DND-41 (cell line): ENCODE measurements at regions not wholly inside any gene's neighbourhood (a gene's known extent, or its start where the extent isn't known, plus 50 kb on each side); places are given as distances from the start of the nearest gene placed in this dataset.

Source experiments
- ATAC-seq: fragments of 200-7000 bp; cut with Tn5 transposase; 3 replicates; pipeline ENCODE4 v1.9.1; 2021; ENCODE audit warnings: low read depth; ENCODE audit not compliant: insufficient read depth
- DNase-seq: peaks from one replicate; pipeline ENCODE4 v3.0.0-alpha.2; 2020
- H2AFZ ChIP-seq: 2 replicates; pipeline ENCODE4 v1.6.0; 2012; ENCODE audit warnings: low read depth, low read length
- H3K27ac ChIP-seq: 2 replicates; pipeline ENCODE4 v1.5.1; 2012; ENCODE audit warnings: low read length, inconsistent platforms
- H3K27me3 ChIP-seq: fragments of 200-600 bp; sonication (generic); 2 replicates; pipeline ENCODE4 v1.6.0; 2012; ENCODE audit warnings: low read length, mild to moderate bottlenecking, inconsistent platforms; ENCODE audit not compliant: insufficient read depth, poor library complexity
- H3K36me3 ChIP-seq: 2 replicates; pipeline ENCODE4 v1.5.1; 2012; ENCODE audit warnings: low read length, inconsistent platforms; ENCODE audit not compliant: insufficient read depth
- H3K4me1 ChIP-seq: 2 replicates; pipeline ENCODE4 v1.5.1; 2012; ENCODE audit warnings: mild to moderate bottlenecking, low read length; ENCODE audit not compliant: insufficient read depth
- H3K4me2 ChIP-seq: 2 replicates; pipeline ENCODE4 v1.6.0; 2012; ENCODE audit warnings: mild to moderate bottlenecking, moderate library complexity, low read length, inconsistent platforms; ENCODE audit not compliant: insufficient read depth
- H3K4me3 ChIP-seq, 2 experiments: fragments of 200-600 bp in 1 of 2; shearing (Covaris generic) in 1 of 2; 2 replicates each; pipeline ENCODE4 v1.5.1; 2012 to 2016; ENCODE audit warnings: inconsistent platforms in 2 of 2, low read length in 2 of 2, mild to moderate bottlenecking in 2 of 2, low read depth in 1 of 2, moderate library complexity in 1 of 2
- H3K79me2 ChIP-seq: 2 replicates; pipeline ENCODE4 v1.6.0; 2012; ENCODE audit warnings: low read length, inconsistent platforms; ENCODE audit not compliant: insufficient read depth
- H3K9ac ChIP-seq: 2 replicates; pipeline ENCODE4 v1.6.0; 2012; ENCODE audit warnings: low read depth, mild to moderate bottlenecking, inconsistent platforms, low read length, moderate library complexity
- H3K9me3 ChIP-seq: 2 replicates; pipeline ENCODE4 v1.5.1; 2012; ENCODE audit warnings: low read length, moderate library complexity, mild to moderate bottlenecking, inconsistent platforms; ENCODE audit not compliant: insufficient read depth, severe bottlenecking
- H4K20me1 ChIP-seq: 2 replicates; pipeline ENCODE4 v1.6.0; 2012; ENCODE audit warnings: low read length; ENCODE audit not compliant: insufficient read depth
- EZH2 ChIP-seq: IDR thresholded peaks from 3 replicates; pipeline ENCODE4 v1.6.1; 2012; ENCODE audit warnings: borderline replicate concordance, low read depth, mild to moderate bottlenecking, moderate library complexity, low read length, inconsistent platforms; ENCODE audit not compliant: severe bottlenecking
- TF ChIP-seq, protein P1 (sequence below): IDR thresholded peaks from 2 replicates; pipeline ENCODE4 v1.5.1; 2012; ENCODE audit warnings: borderline replicate concordance, low read length, moderate library complexity, mild to moderate bottlenecking; ENCODE audit not compliant: poor library complexity, severe bottlenecking; ENCODE audit errors: extremely low read depth

DNA sequence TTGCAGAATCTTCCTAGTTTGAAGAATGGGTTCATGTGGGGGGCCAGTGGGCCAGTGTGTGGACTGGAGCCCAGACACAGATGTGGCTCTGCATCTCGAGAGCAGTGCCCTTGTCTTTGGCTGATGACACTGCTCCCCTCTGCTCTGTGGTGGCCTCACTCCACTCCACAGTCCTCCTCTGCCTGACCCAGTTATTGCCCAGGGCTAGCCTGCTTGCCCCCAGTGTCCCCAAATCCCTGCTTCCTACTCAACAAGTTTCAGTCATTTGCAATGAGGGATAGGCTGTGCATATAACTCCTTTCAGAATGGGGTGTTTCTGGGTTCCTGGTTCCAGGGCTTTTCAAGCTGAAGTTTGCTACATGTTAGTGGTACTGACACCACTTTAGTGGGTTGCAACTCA, 177.5 kb downstream of the SNX10 start:
- Histone ChIP-seq H3K27ac (no peak overlapping the region), H3K4me3 (no peak overlapping the region), H4K20me1 (no peaks in the 10 kb centered on the region), H2AFZ (no peak overlapping the region), H3K36me3 (no peaks in the 10 kb centered on the region), H3K9me3 (no peaks in the 10 kb centered on the region), H3K9ac (no peak overlapping the region), H3K4me1 (no peaks in the 10 kb centered on the region), H3K4me2 (no peak overlapping the region), H3K79me2 (no peaks in the 10 kb centered on the region), H3K27me3 (peaks cover 8% of the 10 kb centered on the region)
- TF ChIP-seq, protein P1, sequence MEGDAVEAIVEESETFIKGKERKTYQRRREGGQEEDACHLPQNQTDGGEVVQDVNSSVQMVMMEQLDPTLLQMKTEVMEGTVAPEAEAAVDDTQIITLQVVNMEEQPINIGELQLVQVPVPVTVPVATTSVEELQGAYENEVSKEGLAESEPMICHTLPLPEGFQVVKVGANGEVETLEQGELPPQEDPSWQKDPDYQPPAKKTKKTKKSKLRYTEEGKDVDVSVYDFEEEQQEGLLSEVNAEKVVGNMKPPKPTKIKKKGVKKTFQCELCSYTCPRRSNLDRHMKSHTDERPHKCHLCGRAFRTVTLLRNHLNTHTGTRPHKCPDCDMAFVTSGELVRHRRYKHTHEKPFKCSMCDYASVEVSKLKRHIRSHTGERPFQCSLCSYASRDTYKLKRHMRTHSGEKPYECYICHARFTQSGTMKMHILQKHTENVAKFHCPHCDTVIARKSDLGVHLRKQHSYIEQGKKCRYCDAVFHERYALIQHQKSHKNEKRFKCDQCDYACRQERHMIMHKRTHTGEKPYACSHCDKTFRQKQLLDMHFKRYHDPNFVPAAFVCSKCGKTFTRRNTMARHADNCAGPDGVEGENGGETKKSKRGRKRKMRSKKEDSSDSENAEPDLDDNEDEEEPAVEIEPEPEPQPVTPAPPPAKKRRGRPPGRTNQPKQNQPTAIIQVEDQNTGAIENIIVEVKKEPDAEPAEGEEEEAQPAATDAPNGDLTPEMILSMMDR: no peak
- TF ChIP-seq EZH2: no peak
- ATAC-seq (no peak), DNase-seq (no peak)

- H2AFZ ChIP-seq: no peak overlapping the region
- H4K20me1 ChIP-seq: no peaks in the 10 kb centered on the region
- no peak overlapping the region for H3K4me2 ChIP-seq
- no peak for DNase-seq
- no peaks in the 10 kb centered on the region for H3K79me2 ChIP-seq
- no peaks in the 10 kb centered on the region for H3K4me1 ChIP-seq
- no peak for ATAC-seq
- no peak overlapping the region for H3K4me3 ChIP-seq
- no peaks in the 10 kb centered on the region for H3K9me3 ChIP-seq
- no peak overlapping the region for H3K9ac ChIP-seq
- TF ChIP-seq EZH2: no peak
- TF ChIP-seq, protein P1: no peak
- no peaks in the 10 kb centered on the region for H3K36me3 ChIP-seq
- H3K27me3 ChIP-seq: peaks cover 8% of the 10 kb centered on the region
- no peak overlapping the region for H3K27ac ChIP-seq
Observed at GRCh38 chr7:26470691-26471090, 179.0 kb downstream of the SNX10 start.

GRCh38 chr7:26471306-26472075, 179.8 kb downstream of the SNX10 start:
- DNase-seq (no peak), ATAC-seq (no peak)
- Histone ChIP-seq H3K79me2 (no peaks in the 10 kb centered on the region), H3K9ac (no peak overlapping the region), H3K4me1 (no peaks in the 10 kb centered on the region), H3K36me3 (no peaks in the 10 kb centered on the region), H3K27ac (no peak overlapping the region), H3K4me3 (no peak overlapping the region), H4K20me1 (no peaks in the 10 kb centered on the region), H3K9me3 (no peaks in the 10 kb centered on the region), H2AFZ (no peak overlapping the region), H3K27me3 (peaks cover 12% of the 10 kb centered on the region), H3K4me2 (no peak overlapping the region)
- TF ChIP-seq, protein P1: no peak
- TF ChIP-seq EZH2: no peak
